HG02943 (cell line): ENCODE measurements at regions not wholly inside any gene's neighbourhood (a gene's known extent, or its start where the extent isn't known, plus 50 kb on each side); places are given as distances from the start of the nearest gene placed in this dataset.

Source experiments
- ATAC-seq: cut with Tn5 transposase; IDR thresholded peaks from one replicate; pipeline ENCODE4 v1.9.1; 2021; ENCODE audit warnings: mild to moderate bottlenecking, low read depth, moderate library complexity; ENCODE audit not compliant: unreplicated experiment

- ATAC-seq, result no peak
Observed at GRCh38 chr2:62307469-62308389, 111.8 kb downstream of the B3GNT2 start.

GRCh38 chr2:62306751-62307468 is 111.0 kb downstream of the B3GNT2 start:
- peak; percentile 40 for ATAC-seq

GRCh38 chr2:62305421-62306176 is 109.7 kb downstream of the B3GNT2 start:
- no peak for ATAC-seq

GRCh38 chr2:62304429-62305417 is 108.8 kb downstream of the B3GNT2 start:
- no peak for ATAC-seq

- ATAC-seq, result no peak
Observed at GRCh38 chr2:62303788-62304187, 107.9 kb downstream of the B3GNT2 start.

- ATAC-seq, result no peak
Observed at GRCh38 chr2:62302631-62303435, 106.9 kb downstream of the B3GNT2 start.

- ATAC-seq, result no peak
Observed at GRCh38 chr2:62300925-62301324, 105.0 kb downstream of the B3GNT2 start.

GRCh38 chr2:62297624-62298010 is 101.7 kb downstream of the B3GNT2 start:
- ATAC-seq, result no peak

GRCh38 chr2:62296832-62297623 is 101.1 kb downstream of the B3GNT2 start:
- no peak for ATAC-seq

GRCh38 chr2:62296034-62296831 is 100.3 kb downstream of the B3GNT2 start:
- ATAC-seq, result no peak

GRCh38 chr2:62293490-62294271 is 97.8 kb downstream of the B3GNT2 start:
- peak; percentile 79 for ATAC-seq

- no peak for ATAC-seq
Observed at GRCh38 chr2:62293151-62293489, 97.2 kb downstream of the B3GNT2 start.

GRCh38 chr2:62292190-62292589 is 96.3 kb downstream of the B3GNT2 start:
- ATAC-seq, result no peak

GRCh38 chr2:62291517-62292137 is 95.7 kb downstream of the B3GNT2 start:
- ATAC-seq, result no peak

- ATAC-seq, result no peak
Observed at GRCh38 chr2:62291052-62291451, 95.1 kb downstream of the B3GNT2 start.
